Kidney tubule cell (primary cell): ENCODE measurements at regions not wholly inside any gene's neighbourhood (a gene's known extent, or its start where the extent isn't known, plus 50 kb on each side); places are given as distances from the start of the nearest gene placed in this dataset.

Source experiments
- DNase-seq: peaks from one replicate; pipeline ENCODE4 v3.0.0-alpha.2; 2018; ENCODE audit warnings: low spot score

- DNase-seq, result no peak
These were observed 60.1 kb upstream of the NUDT7 start for GRCh38 chr16:77662246-77662645.

DNA sequence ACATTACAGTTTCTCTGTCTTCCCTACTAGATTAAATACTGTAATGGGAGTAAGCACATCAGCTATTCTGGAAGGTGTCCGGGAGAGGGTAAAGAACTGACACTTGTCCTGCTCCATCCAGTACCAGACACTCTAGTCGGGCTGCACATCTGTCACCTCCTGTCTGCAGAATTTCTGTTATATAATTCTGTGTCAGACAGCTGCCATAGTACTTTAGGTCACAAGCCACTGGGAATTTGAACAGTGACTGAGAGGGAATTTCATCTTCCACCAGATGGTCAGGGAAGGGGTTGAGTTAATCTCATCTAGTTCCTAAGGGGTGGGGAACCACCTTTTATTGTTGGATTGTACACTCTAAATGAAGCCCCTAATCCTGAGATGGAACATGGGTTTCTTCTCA, 58.6 kb upstream of the NUDT7 start:
- DNase-seq, result no peak

DNA sequence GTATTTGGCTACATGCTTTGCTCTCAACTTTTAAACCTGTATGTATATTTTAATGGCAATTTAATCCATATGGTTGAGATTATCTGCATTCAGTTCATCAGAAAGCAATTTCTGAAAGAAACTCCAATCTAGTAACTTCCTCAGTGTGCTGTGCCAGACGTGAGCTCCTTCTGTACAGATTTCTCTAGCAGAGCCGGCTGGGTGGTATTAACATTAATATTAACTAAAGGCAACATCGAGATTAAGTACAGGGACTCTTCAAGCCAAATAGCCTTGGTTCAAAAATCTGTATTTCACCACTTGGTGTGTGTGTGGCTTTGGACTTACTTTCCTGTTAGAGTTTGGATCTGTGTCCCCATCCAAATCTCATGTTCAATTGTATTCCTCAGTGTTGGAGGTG, 55.5 kb upstream of the NUDT7 start:
- DNase-seq, result no peak

DNA sequence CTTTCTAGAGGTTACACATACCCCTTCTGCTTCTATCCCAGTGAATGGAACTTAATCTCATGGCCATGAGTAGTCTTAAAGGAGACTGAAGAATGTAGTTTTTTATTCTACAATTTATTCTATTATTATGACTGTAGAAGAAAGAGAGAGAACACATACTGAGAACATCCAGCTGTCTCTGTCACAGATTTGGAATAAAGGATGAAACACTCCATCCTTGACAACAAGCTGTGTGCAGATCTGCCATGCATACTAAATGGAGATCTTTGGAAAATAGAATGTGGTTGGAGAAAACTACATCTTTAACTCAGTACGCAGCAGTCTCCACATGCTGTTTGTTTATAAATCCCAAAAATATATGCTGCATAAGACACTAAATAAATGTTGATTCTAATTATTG, 54.1 kb upstream of the NUDT7 start:
- no peak for DNase-seq

GRCh38 chr16:77669057-77669456, 53.3 kb upstream of the NUDT7 start:
- DNase-seq, result no peak
